ENCODE measurements at regions not wholly inside any gene's neighbourhood (a gene's known extent, or its start where the extent isn't known, plus 50 kb on each side); places are given as distances from the start of the nearest gene placed in this dataset.

GRCh38 chr3:66712210-66712609 is 211.4 kb upstream of the LRIG1 start:
- Histone ChIP-seq H3K4me2 (ENCODE audit: low read length) (no peak overlapping the region), H3K9me2 (ENCODE audit: insufficient read depth) (no peaks in the 10 kb centered on the region), H4K20me1 (ENCODE audit: insufficient read depth) (no peaks in the 10 kb centered on the region), H3K4me3 (replicated peaks in 1 of 2; ENCODE audit: low read depth in 1 of 2, low read length in 2 of 2) (no peak overlapping the region), H3K36me3 (ENCODE audit: control insufficient read depth in 1 of 2, insufficient read depth in 2 of 2, low read length in 2 of 2) (no peaks in the 10 kb centered on the region), H3K79me2 (ENCODE audit: insufficient read depth, low read length) (no peaks in the 10 kb centered on the region), H3K9ac (ENCODE audit: low read length) (no peak overlapping the region), H3K9me3 (ENCODE audit: control insufficient read depth in 1 of 2, insufficient read depth in 1 of 2, low read depth in 1 of 2, low read length in 2 of 2) (no peaks in the 10 kb centered on the region), H3K27ac (ENCODE audit: low read depth, low read length) (no peak overlapping the region), H2AFZ (ENCODE audit: low read depth, low read length, poor library complexity, severe bottlenecking) (no peak overlapping the region), H3K4me1 (ENCODE audit: control insufficient read depth in 1 of 2, insufficient read depth in 2 of 2, low read length in 2 of 2) (no peaks in the 10 kb centered on the region), H3K27me3 (ENCODE audit: insufficient read depth, low read length) (peaks cover 18% of the 10 kb centered on the region)
- ATAC-seq, result no peak
- no peak for DNase-seq (ENCODE audit: low read depth, low spot score)
- intact Hi-C loops (cut with micrococcal nuclease), result no loop called here
- BruUV-seq (replicated peaks), result no TSS peak
- ChIA-PET POLR2A (no interaction called here), RAD21 (ENCODE audit: low non-redundant PET in 1 of 2, low total read pairs in 2 of 2, uncharacterized antibody in 2 of 2, unreplicated experiment in 2 of 2) (no interaction called here), CTCF (no interaction called here)
- no peak for TF ChIP-seq SRF (IDR thresholded peaks at IDR 0.05; ENCODE audit: low read depth)
- no peak for TF ChIP-seq JUND (IDR thresholded peaks at IDR 0.05)
- TF ChIP-seq SIN3A (IDR thresholded peaks at IDR 0.05; ENCODE audit: low read depth), result no peak
- no peak for TF ChIP-seq CEBPB (IDR thresholded peaks at IDR 0.05; ENCODE audit: low read depth)
- TF ChIP-seq EGR1 (IDR thresholded peaks at IDR 0.05; ENCODE audit: low read depth), result no peak
- no peak for TF ChIP-seq POLR2A (IDR thresholded peaks at IDR 0.05; ENCODE audit: borderline replicate concordance, extremely low read depth, insufficient read depth, insufficient read length)
- no peak for TF ChIP-seq SP1 (IDR thresholded peaks at IDR 0.05; ENCODE audit: low read depth)
- no peak for TF ChIP-seq YY1 (IDR thresholded peaks at IDR 0.05; ENCODE audit: extremely low read depth, insufficient replicate concordance, low read depth, low read length)
- no peak for TF ChIP-seq ZNF274 (IDR thresholded peaks at IDR 0.05; ENCODE audit: low read depth, low read length)
- TF ChIP-seq CBX3 (IDR thresholded peaks at IDR 0.05; ENCODE audit: low read depth), result no peak
- no peak for TF ChIP-seq EZH2phosphoT487 (IDR thresholded peaks at IDR 0.05; ENCODE audit: borderline replicate concordance)
- TF ChIP-seq CTCF (IDR thresholded peaks at IDR 0.05 in 2 of 3, conservative IDR thresholded peaks at IDR 0.05 in 1 of 3; ENCODE audit: borderline replicate concordance in 1 of 3, insufficient read depth in 1 of 3, low read depth in 2 of 3, low read length in 2 of 3), result no peak
- no peak for TF ChIP-seq MAX (IDR thresholded peaks at IDR 0.05)

Data from HCT116 (cell line).